ENCODE measurements at regions not wholly inside any gene's neighbourhood (a gene's known extent, or its start where the extent isn't known, plus 50 kb on each side); places are given as distances from the start of the nearest gene placed in this dataset.

- TF ChIP-seq CTCF (IDR thresholded peaks at IDR 0.05; ENCODE audit: low read depth, low read length) (no peak), POLR2A (IDR thresholded peaks at IDR 0.05; ENCODE audit: extremely low read depth, insufficient read length) (no peak)
These were observed 673.0 kb downstream of the AACS start for GRCh38 chr12:125738211-125738610.
